CD4-positive, CD25-positive, alpha-beta regulatory T cell (primary cell): ENCODE measurements at regions not wholly inside any gene's neighbourhood (a gene's known extent, or its start where the extent isn't known, plus 50 kb on each side); places are given as distances from the start of the nearest gene placed in this dataset.
A peak's percentile ranks its signal among the peaks of the same experiment; 100 is the strongest.

Experiments used
- ATAC-seq, 2 donors: fragments of 150-1000 bp; cut with Tn5 transposase; one replicate each; pipeline ENCODE4 v1.10.0; 2021; ENCODE audit warnings: low read depth in 2 of 2, moderate number of reproducible peaks in 2 of 2, moderate library complexity in 1 of 2
- DNase-seq, 3 donors: peaks; one replicate each; pipeline versions ENCODE4 v3.0.0 to v3.0.0-alpha.2; 2012 to 2022; ENCODE audit warnings: mixed read lengths in 1 of 3
- H3K27ac ChIP-seq: one replicate; pipeline ENCODE4 v1.7.0; 2013; ENCODE audit warnings: mild to moderate bottlenecking, low read length; ENCODE audit not compliant: insufficient read depth, poor library complexity, severe bottlenecking
- H3K27me3 ChIP-seq: one replicate; pipeline ENCODE4 v1.7.0; 2013; ENCODE audit warnings: low read length; ENCODE audit not compliant: control insufficient read depth, insufficient read depth
- H3K36me3 ChIP-seq: one replicate; pipeline ENCODE4 v1.7.0; 2013; ENCODE audit warnings: mild to moderate bottlenecking, low read length, moderate library complexity; ENCODE audit not compliant: control insufficient read depth, insufficient read depth
- H3K4me1 ChIP-seq: 2 replicates; pipeline ENCODE4 v1.7.0; 2013; ENCODE audit warnings: mild to moderate bottlenecking, low read length; ENCODE audit not compliant: insufficient read depth, control insufficient read depth, poor library complexity, severe bottlenecking
- H3K4me3 ChIP-seq: one replicate; pipeline ENCODE4 v1.7.0; 2013; ENCODE audit warnings: low read depth, mild to moderate bottlenecking, low read length, moderate library complexity
- H3K9me3 ChIP-seq, 2 experiments: 1 replicate in 1 of 2; 2 replicates in 1 of 2; pipeline ENCODE4 v1.7.0; 2013; ENCODE audit warnings: low read length in 2 of 2, mild to moderate bottlenecking in 1 of 2, moderate library complexity in 1 of 2; ENCODE audit not compliant: control insufficient read depth in 2 of 2
- H3K27ac Mint-ChIP-seq, 3 donors: one replicate each; pipeline ENCODE4 v1.8.0; 2020 to 2022; ENCODE audit warnings: mild to moderate bottlenecking in 3 of 3, mixed read lengths in 3 of 3, moderate library complexity in 2 of 3
- H3K27me3 Mint-ChIP-seq: one replicate; pipeline ENCODE4 v1.8.0; 2022; ENCODE audit warnings: mild to moderate bottlenecking, mixed read lengths
- H3K36me3 Mint-ChIP-seq: one replicate; pipeline ENCODE4 v1.8.0; 2020; ENCODE audit warnings: mixed read lengths
- H3K4me1 Mint-ChIP-seq, 4 donors: one replicate each; pipeline ENCODE4 v1.8.0; 2020 to 2022; ENCODE audit warnings: mixed read lengths in 4 of 4, mild to moderate bottlenecking in 1 of 4
- H3K4me3 Mint-ChIP-seq, 4 donors: one replicate each; pipeline ENCODE4 v1.8.0; 2020 to 2022; ENCODE audit warnings: mild to moderate bottlenecking in 4 of 4, mixed read lengths in 4 of 4, moderate library complexity in 3 of 4
- H3K9me3 Mint-ChIP-seq, 7 donors: one replicate each; pipeline ENCODE4 v1.8.0; 2020 to 2022; ENCODE audit warnings: mixed read lengths in 7 of 7, mild to moderate bottlenecking in 3 of 7, moderate library complexity in 2 of 7

GRCh38 chr12:93944911-93945310, 203.5 kb upstream of the PLXNC1 start:
- H3K4me3 ChIP-seq = no peak overlapping the region
- Mint-ChIP-seq H3K9me3 (peaks cover 4 to 14% (median 8%) of the 10 kb centered on the region in 7 donors), H3K36me3 (peaks cover 6% of the 10 kb centered on the region), H3K27ac (no peak overlapping the region), H3K4me3 (no peak overlapping the region), H3K4me1 (peaks cover 0 to 15% (median under 1%) of the 10 kb centered on the region in 4 donors), H3K27me3 (peaks cover 15% of the 10 kb centered on the region)
- DNase-seq = no peak
- no peaks in the 10 kb centered on the region for H3K27me3 ChIP-seq
- no peak overlapping the region for H3K27ac ChIP-seq
- H3K36me3 ChIP-seq = no peaks in the 10 kb centered on the region
- no peaks in the 10 kb centered on the region for H3K9me3 ChIP-seq
- ATAC-seq = no peak
- no peaks in the 10 kb centered on the region for H3K4me1 ChIP-seq

GRCh38 chr12:93946542-93947150, 201.7 kb upstream of the PLXNC1 start:
- Histone ChIP-seq H3K27ac (no peak overlapping the region), H3K27me3 (no peaks in the 10 kb centered on the region), H3K4me3 (no peak overlapping the region), H3K4me1 (no peaks in the 10 kb centered on the region), H3K9me3 (no peaks in the 10 kb centered on the region), H3K36me3 (no peaks in the 10 kb centered on the region)
- peaks cover 2 to 14% (median 5%) of the 10 kb centered on the region in 7 donors for H3K9me3 Mint-ChIP-seq
- DNase-seq (no peak), ATAC-seq (no peak)
- H3K27me3 Mint-ChIP-seq = peaks cover 15% of the 10 kb centered on the region
- H3K27ac Mint-ChIP-seq = no peak overlapping the region
- peaks cover 0 to 10% (median 2%) of the 10 kb centered on the region in 4 donors for H3K4me1 Mint-ChIP-seq
- no peak overlapping the region for H3K4me3 Mint-ChIP-seq
- H3K36me3 Mint-ChIP-seq = peaks cover 6% of the 10 kb centered on the region

GRCh38 chr12:93947486-93947885, 200.9 kb upstream of the PLXNC1 start:
- peaks cover 6 to 15% (median 9%) of the 10 kb centered on the region in 4 donors for H3K4me1 Mint-ChIP-seq
- Histone ChIP-seq H3K9me3 (no peaks in the 10 kb centered on the region), H3K27ac (no peak overlapping the region), H3K4me3 (no peak overlapping the region), H3K4me1 (no peaks in the 10 kb centered on the region), H3K36me3 (no peaks in the 10 kb centered on the region), H3K27me3 (no peaks in the 10 kb centered on the region)
- no peak overlapping the region for H3K27ac Mint-ChIP-seq
- no peak for DNase-seq
- H3K9me3 Mint-ChIP-seq = peaks cover 1 to 14% (median 5%) of the 10 kb centered on the region in 7 donors
- no peak overlapping the region for H3K4me3 Mint-ChIP-seq
- no peak for ATAC-seq
- H3K27me3 Mint-ChIP-seq = peaks cover 15% of the 10 kb centered on the region
- H3K36me3 Mint-ChIP-seq = peaks cover 6% of the 10 kb centered on the region

- H3K27ac ChIP-seq = no peak overlapping the region
- H3K27me3 ChIP-seq = no peaks in the 10 kb centered on the region
- ATAC-seq = no peak
Measured at GRCh38 chr12:93950311-93950710, 198.1 kb upstream of the PLXNC1 start.

GRCh38 chr12:93954166-93955112, 193.9 kb upstream of the PLXNC1 start:
- Histone ChIP-seq H3K36me3 (no peaks in the 10 kb centered on the region), H3K9me3 (no peaks in the 10 kb centered on the region), H3K4me1 (no peaks in the 10 kb centered on the region), H3K27ac (no peak overlapping the region), H3K4me3 (no peak overlapping the region), H3K27me3 (no peaks in the 10 kb centered on the region)
- Mint-ChIP-seq H3K4me3 (no peak overlapping the region), H3K9me3 (peaks cover 0 to 16% (median 8%) of the 10 kb centered on the region in 7 donors), H3K36me3 (no peaks in the 10 kb centered on the region), H3K4me1 (peaks cover 5 to 13% (median 9%) of the 10 kb centered on the region in 4 donors), H3K27ac (peak overlapping the region in 1 of 3 donors; percentile 0), H3K27me3 (no peaks in the 10 kb centered on the region)
- ATAC-seq (no peak), DNase-seq (no peak)

More at GRCh38 chr12:93950311-93950710, 198.1 kb upstream of the PLXNC1 start:
- Mint-ChIP-seq H3K27ac (no peak overlapping the region), H3K4me1 (peaks cover 7 to 23% (median 9%) of the 10 kb centered on the region in 4 donors), H3K4me3 (no peak overlapping the region), H3K36me3 (peaks cover 6% of the 10 kb centered on the region), H3K27me3 (peaks cover 15% of the 10 kb centered on the region), H3K9me3 (peaks cover 0 to 14% (median 7%) of the 10 kb centered on the region in 7 donors)
- no peaks in the 10 kb centered on the region for H3K9me3 ChIP-seq
- H3K4me3 ChIP-seq = no peak overlapping the region
- H3K4me1 ChIP-seq = no peaks in the 10 kb centered on the region
- H3K36me3 ChIP-seq = no peaks in the 10 kb centered on the region
- no peak for DNase-seq

- no peaks in the 10 kb centered on the region for H3K4me1 ChIP-seq
- peaks cover 5 to 13% (median 8%) of the 10 kb centered on the region in 4 donors for H3K4me1 Mint-ChIP-seq
- ATAC-seq (no peak), DNase-seq (no peak)
- no peaks in the 10 kb centered on the region for H3K27me3 ChIP-seq
- H3K36me3 ChIP-seq = no peaks in the 10 kb centered on the region
- no peaks in the 10 kb centered on the region for H3K9me3 ChIP-seq
- H3K27me3 Mint-ChIP-seq = no peaks in the 10 kb centered on the region
- no peak overlapping the region for H3K27ac Mint-ChIP-seq
- no peak overlapping the region for H3K4me3 ChIP-seq
- H3K9me3 Mint-ChIP-seq = peaks cover 0 to 20% (median 5%) of the 10 kb centered on the region in 7 donors
- H3K4me3 Mint-ChIP-seq = no peak overlapping the region
- no peak overlapping the region for H3K27ac ChIP-seq
- H3K36me3 Mint-ChIP-seq = no peaks in the 10 kb centered on the region
Measured at GRCh38 chr12:93956551-93956950, 191.8 kb upstream of the PLXNC1 start.

- peak overlapping the region in 1 of 3 donors; percentile 5 for H3K27ac Mint-ChIP-seq
- no peak for ATAC-seq
- DNase-seq = no peak
Measured at GRCh38 chr12:93957168-93957567, 191.2 kb upstream of the PLXNC1 start.

More at GRCh38 chr12:93957168-93957567, 191.2 kb upstream of the PLXNC1 start:
- Mint-ChIP-seq H3K9me3 (peaks cover 0 to 20% (median 5%) of the 10 kb centered on the region in 7 donors), H3K27me3 (no peaks in the 10 kb centered on the region), H3K4me1 (peaks cover 2 to 11% (median 4%) of the 10 kb centered on the region in 4 donors), H3K36me3 (no peaks in the 10 kb centered on the region), H3K4me3 (no peak overlapping the region)
- no peaks in the 10 kb centered on the region for H3K27me3 ChIP-seq
- H3K27ac ChIP-seq = no peak overlapping the region
- H3K36me3 ChIP-seq = no peaks in the 10 kb centered on the region
- no peak overlapping the region for H3K4me3 ChIP-seq
- H3K9me3 ChIP-seq = no peaks in the 10 kb centered on the region
- H3K4me1 ChIP-seq = no peaks in the 10 kb centered on the region
